Stimulated activated CD4-positive, alpha-beta T cell treated with anti-CD3 and anti-CD28 coated beads, Interleukin-4, amount 100 ng/mL, for 4 hours (primary cell): ENCODE measurements at regions not wholly inside any gene's neighbourhood (a gene's known extent, or its start where the extent isn't known, plus 50 kb on each side); places are given as distances from the start of the nearest gene placed in this dataset.

ENCODE experiments used
- DNase-seq, 2 experiments: peaks; one replicate each; pipeline ENCODE4 v3.0.0-alpha.2; 2020

DNA sequence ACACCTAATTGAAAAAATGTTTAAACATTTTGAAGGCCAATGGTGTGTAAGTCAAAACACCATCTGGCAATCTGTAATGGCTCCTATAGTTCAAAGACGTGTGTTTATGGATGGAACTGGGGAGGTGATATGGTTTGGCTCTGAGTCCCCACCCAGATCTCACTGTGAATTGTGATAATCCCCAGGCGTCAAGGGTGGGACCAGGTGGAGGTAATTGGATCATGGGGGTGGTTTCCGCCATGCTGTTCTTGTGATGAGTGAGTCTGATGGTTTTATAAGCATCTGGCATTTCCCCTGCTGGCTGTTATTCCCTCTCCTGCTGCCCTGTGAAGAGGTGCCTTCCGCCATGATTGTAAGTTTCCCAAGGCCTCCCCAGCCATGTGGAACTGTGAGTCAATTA is 52.2 kb downstream of the ADRA2C start:
- no peak for DNase-seq

DNA sequence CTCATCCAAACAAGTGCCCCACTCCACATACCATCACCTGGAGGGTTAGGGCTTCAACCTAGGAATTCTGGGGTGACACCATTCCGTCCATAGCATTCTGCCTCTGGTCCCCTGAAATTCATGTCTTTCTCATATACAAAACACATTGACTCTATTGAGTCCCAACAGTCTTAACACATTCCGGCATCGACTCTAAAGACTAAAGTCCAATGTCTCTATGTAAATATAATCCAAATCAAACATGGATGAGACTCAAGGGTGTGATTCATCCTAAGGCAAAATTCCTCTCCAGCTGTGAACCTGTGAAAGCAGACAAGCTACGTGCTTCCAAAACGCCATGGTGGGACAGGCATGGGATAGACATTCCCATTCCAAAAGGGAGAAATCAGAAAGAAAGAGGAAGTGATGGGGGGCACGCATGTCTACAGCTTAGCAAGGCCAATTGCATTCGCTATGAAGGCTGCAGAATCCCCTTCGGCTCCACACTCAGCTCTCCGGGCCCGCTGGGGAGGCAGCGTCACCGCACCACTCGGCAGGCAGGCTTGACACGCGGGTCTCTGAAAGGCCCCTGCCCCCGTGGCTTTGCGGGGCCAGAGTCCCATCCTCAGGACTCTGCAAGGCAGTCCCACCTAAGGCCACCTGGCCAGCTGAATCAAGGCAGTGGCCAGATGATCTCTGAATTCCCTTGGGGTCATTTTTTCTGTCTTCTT is 53.2 kb downstream of the ADRA2C start:
- no peak for DNase-seq

DNA sequence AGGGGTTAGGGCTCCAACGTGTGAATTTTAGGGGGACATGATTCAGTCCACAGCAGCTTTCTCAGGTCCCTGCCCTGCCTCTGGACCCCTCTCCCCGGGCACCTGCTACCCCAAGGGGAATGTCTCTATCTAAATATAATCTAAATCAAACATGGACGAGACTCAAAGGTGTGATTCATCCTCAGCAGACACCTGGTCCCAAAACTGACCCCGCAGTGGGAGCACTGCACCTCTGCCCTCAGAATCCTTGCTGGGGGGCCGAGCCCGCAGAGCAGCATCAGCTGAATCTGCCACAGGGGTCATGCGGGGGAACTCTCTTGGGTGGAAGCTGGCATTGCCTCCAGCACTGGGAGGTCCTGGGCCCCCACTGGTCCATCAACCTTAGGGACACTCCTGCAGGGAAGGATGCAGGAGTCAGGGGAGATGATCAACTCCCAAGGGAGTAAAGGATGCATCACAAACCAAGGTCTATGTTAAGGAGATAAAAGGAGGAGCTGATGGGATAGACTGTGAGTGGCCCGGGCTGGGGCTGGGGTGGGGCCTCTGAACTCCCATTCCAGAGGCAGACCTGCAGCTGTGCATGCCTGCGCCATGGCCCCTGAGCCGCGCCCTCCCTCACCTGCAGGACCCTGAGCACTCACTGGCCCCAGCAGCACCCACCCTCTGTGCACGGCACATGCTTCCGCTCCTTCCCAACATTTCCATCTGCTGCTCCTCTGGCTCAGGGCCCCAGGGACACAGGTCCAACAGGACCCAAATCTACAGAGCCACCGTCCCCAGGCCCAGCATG is 54.0 kb downstream of the ADRA2C start:
- DNase-seq = no peak

DNA sequence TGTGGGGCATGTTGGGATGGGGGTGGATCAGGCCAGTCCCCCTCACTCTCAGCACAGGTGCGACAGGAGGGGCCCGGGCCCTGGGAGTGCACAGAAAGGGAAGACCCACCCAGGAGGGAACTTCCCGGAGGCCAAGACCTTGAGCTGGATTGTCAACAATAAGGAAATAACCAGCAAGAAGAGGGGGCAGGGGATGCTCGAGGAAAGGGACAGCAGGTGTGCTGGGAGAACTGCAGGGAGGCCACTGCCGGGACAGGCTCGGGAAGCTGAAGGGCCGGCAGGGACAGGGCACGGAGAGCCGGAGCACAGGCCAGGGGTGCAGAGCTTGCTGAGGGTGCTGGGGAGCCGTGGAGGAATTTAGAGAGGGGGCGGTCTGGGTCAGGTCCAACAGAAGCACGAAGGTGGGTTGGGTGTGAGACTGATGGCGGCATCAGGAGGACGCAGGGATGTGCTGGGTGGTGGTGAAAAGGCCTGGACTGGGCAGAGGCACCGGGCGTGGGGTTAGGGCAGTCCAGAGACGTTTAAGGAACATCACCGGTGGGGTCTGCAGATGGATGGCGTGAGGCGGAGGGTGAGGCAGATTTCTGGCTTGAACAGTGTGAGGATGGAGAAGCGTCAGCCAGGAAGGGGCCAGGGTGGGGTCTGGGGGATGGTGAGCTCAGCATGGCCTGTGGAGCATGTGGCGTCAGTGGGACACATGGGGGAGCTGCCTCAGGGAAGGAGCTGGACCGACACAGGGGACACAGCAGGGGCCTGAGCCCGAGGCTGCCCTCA is 54.8 kb downstream of the ADRA2C start:
- no peak for DNase-seq

DNA sequence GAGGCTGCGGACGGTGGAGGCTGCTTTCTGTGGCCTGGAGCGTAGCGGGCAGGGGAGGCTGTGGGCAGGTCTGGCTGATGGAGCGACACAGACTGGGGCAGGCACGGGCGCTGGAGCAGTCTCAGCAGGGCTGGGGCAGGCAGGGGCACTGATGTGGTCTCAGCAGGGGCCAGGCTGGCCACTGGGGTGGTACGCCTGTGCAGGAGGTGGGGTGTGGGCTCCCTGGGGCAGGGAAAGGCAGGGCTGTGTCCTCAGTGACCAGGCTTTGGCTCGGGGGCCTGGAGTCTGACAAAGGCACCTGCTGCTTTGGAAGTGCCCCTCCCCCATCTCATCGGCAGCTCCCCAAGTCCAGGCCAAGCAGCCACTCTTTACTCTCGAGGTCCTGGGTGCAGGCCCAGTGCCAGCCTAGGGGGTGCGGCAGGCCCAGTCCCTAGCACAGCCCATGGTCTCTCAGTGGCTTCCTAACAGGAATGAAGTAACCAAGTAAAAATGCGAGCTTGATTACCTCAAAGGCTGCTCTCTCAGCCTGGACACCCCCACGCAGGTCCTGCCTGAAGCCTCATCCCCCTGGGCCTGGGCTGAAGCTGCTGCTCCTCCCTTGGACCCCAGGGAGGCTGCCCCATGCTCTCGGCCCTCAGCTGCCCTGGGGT is 55.5 kb downstream of the ADRA2C start:
- no peak for DNase-seq

DNA sequence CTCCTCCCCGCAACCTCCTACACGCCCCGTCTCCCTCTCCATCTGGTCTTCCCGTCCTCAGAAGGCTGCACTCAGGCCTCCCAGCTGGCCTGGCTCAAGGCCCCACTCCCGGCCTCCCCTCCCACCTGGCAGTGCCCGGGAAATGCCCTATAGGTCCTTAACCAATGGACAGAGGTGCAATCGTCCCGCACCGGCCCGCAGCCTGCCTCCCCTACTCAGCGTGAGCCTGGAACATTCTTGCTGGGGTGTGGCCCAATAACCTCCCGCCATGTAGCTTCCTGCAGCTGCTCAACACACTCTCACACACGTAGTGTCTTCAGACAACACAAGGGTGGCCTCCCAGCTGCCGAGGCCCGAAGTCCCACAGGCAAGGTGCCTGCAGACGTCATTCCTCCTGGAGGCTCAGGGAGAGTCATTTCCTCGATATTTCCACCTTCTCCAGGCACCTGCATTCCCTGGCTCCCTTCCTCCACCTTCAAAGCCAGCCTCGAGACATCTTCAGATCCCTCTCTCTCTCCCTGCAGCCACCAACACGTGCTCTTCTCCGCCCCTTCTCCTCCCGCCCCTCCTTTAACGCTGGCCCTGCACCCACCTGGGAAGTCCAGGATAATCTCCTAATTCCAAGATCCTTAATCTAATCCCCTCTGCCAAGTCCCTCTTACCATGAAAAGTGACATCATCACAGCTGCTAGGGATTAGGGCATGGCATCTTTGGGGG is 56.2 kb downstream of the ADRA2C start:
- no peak for DNase-seq

DNA sequence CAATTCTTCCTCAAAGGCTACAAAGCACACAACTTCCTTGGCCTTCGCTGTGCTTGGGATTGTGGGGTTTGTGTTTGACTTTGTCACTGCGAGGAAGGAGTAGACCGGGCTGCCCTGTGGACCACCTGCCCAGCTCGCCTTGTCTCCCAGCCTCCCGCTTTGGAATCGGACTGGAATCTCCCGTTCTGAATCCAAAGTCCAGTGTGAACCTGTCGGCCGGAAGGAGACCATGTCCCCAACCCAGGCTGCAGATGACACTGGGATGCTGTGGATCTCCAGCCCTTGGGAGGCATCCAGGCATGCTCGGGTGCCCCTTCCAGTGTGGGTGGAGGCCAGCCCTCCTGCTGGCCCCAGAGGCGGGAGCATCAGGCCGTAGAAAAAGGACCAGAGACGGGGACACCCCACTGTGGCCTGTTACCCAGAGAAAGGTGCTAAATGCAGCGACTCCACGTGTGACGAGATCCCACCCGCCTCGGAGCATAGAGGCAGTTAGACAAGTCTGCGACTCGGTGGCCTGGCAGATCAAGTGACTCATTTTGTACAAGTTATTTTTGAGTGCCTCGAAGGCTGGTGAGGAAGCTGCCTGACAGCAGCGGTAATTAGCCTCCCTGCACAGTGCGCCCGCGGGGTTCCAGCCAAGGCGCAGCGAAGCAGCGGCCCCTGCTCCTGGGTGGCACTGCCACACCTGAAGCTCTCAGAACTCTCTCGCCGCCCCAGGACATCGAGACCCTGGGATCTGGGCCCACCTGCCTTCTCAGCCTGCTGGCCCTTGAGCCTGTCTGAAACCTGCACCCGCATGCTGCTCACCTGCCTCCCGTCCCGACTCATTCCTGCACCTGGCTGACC is 57.5 kb downstream of the ADRA2C start:
- no peak for DNase-seq

DNA sequence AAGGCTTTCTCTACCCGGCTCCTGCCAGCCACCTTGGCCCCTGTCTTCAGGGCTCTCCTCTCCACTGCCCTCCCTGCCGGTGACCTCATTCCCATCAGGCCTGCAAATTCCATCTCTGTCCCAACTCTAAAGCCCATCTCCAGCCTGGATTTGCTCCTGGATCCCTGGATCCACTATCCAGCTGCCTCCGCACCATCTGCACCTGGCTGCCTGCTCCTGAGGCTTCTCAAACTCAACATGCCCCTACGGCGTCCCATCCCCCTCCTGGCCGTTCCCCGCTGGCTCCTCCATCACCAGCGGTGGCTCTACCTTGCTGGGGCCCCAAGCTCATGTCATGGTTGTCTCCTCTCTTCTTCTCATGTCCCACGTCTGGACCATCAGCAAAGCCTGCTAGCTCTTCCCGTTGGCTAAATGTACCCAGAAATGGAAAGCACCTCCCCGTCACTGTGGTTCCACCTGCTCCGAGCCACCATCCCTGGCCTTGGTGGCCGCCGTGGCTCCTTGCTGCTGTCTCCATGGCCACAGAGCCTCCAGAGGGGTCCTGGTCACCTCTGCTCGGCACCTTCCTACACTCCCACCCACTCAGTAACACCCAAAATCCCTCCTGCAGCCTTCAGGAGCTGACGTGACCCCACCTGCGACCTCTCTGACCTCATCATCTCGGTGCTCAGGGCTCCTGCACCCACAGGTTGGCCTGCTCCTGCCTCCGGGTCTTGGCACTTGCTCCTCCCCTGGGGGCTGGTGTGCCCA is 58.5 kb downstream of the ADRA2C start:
- no peak for DNase-seq

DNA sequence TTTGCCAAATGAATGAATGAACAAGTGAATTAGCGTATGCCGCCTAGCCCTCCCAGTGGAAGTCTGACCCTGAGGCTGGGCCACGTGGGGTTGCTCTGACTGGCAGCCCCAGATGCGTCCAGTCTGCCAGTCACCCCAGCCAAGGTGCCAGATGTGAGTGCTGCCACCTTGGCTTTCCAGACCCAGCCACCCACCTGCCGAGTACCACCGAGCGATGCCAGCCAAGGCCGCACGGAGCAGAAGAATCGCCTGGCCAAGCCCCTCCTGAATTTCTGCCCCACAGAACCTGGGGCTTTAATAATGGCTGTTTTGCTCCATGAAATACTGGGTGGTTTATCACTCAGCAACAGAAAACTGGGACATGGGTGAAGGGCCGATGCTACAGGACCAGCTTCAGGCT is 59.3 kb downstream of the ADRA2C start:
- DNase-seq = no peak

DNA sequence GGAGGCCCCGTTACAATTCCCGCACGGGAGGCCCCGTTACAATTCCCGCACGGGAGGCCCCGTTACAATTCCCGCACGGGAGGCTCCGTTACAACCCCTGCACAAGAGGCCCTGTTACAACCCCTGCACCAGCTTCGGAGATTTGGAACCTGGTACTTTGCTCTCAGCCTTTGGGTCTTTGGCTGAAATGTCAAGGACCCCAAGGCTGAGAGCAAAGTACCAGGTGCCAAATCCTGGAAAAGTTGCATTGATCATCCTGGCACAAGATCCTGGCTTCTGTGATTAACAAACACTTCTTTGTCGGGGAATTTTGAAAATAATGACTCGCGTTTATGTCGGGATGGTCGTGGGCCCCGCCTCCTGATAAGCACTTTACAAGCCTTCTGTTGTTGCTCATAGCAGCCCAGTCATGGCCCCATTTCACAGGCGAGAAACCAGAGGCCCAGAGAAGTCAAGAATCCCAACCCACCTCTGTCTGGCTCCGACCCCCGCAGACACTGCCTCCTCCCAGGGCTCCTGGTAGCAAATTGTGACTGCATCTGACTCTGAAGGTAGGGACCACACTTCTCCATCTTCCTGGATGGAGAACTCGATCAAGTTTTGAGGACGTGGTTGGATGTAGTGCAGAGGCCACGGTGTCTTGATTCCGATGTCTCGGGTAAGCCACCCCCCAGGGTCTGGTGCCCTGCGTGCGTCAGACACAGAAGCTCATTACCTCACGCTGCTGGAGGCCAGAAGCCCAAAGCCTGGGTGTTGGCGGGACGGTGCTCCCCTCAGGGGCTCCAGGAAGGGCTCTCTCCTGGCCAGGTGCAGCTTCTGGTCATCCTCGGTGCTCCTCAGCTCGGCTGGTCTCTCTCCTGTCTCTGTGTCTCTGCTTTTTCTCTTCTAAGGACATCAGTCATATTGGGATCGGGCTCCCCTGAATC is 60.3 kb downstream of the ADRA2C start:
- no peak for DNase-seq

DNA sequence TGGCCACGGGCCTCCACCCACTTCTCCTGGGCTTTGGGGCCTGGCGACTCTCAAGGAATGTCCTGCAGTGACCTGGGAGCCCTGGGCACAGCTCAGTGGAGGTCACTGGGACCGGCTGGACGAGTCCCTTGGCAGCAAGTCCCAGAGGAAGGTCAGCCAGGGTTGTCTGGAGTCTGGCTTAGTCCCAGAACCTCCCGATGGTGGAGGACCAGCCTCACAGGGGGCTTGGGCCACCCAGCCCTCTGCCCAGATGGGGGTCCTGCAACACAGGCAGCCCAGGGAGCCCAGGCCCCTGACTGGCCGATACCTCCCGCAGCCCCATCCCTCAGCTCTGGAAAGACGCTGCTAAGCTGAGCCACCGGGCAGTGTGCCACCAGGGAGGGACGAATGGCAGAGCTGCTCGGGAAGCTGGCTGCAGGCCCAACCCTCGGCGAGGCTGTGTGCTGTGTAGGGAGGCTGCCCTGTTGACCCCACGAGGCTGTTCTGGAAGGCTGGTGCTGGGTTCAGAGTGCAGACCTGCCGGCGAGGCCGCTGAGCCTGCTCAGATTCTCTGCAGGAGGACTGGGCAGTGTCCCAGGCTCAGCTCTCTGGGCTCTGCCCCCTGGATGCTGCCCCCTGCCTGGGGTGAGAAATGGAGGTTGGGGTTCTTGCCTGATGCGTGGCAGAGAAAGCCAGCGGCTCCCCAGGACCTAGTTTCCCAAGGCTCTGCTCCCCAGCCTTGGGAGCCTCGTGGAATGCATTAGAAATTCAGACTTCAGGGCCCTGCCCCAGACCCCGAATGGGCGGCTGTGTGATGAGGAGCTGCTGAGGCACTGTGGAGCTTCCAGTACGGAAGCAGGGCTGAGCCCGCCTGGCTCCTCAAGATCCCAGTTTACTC is 61.7 kb downstream of the ADRA2C start:
- DNase-seq = no peak

DNA sequence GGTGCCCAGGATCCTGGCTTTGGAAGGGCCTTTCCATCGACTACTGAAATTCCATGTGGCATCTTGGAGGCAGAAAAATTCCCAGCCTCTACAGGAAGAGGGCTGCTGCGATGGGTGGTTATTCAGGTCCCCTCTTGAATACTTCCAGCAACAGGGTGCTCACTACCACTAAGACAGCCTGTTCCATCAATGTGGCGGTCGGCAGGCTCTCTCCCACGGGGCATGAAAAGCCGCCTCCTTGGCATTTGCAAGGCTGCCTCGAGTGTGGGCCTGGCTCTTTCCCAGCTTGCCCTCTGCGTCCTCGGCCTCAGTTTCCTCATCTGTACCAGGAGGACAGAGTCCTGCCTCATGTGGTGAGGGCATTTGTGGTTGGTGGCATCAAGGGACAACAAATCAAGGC is 62.4 kb downstream of the ADRA2C start:
- DNase-seq = no peak

DNA sequence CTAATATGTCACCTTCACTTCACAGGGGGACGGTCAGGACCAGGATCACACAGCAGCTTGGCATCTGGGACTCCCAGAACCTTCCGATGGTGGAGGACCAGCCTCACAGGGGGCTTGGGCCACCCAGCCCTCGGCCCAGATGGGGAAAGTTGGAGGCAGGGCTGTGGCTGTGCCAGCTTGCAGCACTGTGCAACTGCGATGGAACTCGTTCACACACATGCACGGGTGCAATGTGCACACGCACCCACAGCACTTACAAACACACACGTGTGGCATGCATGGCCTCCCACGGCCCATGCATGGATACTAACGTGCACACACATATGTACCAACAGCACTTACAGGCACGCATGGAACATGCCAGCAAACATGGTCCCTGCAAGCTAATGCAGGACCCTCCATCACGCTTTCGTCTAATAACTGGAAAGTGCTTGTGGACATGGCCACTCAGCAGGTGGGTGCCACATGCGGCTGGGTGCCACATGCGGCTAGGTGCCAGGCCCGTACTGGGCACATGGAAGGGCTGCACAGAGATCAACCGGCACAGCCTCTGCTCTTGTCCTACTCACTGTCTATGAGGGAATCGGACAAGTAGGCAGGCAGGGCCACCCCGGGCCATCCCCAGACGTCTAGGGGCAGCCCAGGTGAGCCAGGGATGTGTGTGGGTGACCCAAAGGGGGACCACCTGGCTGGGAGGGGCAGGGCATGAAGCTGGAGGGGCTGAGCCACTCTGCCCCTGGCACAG is 63.2 kb downstream of the ADRA2C start:
- no peak for DNase-seq

DNA sequence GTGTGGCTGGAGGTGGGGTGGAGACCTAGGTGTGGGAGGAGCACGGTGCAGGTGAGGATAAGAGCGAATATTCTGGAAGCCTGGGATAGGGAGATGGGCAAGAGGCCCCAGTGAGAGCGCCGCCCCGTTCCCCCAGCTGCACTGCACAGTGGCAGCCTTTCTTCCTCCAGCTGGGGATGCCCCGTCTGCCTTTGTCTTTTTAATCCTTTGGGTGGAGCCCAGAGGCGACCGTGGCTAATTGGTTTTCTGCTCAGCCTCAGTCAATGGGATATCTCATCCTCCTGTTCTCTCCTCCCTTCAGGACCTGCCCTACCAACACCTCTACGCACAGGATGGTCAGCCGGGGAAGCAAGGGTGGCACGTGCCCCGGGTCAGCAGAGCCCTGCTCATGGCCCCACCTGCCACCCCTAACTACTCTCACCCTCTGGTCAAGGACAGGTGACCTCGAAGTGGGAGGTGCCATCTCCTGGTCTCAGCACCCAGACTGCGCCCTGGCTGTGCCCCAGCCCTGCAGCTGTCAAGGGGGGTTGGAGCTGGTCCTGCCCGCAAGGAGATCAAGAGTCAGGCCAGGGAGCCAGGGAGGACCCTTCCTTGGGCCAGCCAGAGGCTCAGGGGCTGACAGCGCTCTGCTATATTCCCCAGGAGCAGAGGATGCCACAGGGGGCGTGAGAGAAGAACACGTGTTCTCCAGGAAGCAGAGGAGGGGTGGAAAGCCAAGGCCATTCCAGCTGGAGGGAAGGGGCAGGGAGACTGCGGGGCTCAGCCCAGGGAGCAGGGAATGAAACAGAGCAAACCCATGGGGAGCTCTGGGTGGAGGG is 64.0 kb downstream of the ADRA2C start:
- DNase-seq = no peak

DNA sequence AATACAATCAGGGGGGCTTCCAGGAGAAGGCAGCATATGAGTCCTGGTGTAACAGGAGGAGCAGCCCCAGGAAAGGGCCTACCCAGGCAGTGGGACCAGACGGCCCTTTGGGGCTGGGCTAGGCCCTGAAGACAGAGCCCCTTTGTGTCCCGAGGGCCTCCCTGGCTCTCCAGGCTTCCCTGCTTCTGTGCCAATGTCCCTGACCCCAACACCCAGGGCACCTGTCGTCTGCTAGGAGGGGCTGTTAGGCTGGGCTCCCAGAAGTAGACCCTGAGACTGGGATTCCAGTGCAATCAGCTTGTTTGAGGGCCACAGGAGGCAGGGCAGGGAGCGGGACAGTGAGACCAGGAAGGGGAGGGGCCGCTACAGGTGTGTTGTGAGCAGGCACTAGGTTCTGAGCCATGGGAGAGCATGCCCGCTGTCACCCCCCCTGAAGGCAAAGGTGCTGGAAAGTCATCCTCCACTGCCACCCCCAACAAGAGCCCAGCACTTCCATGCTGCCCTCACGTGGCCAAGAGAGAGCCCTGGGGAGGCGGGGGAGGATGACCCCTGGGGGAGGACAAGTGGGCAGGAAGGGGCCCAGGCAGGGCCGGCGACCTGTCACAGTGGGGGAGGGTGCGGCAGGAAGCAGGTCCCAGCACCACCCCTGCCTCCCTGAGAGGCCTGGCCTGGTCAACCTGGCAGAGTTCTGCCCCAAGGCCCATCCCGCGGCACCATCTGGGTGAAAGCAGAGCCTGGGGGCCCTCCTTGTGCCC is 64.8 kb downstream of the ADRA2C start:
- DNase-seq = no peak

DNA sequence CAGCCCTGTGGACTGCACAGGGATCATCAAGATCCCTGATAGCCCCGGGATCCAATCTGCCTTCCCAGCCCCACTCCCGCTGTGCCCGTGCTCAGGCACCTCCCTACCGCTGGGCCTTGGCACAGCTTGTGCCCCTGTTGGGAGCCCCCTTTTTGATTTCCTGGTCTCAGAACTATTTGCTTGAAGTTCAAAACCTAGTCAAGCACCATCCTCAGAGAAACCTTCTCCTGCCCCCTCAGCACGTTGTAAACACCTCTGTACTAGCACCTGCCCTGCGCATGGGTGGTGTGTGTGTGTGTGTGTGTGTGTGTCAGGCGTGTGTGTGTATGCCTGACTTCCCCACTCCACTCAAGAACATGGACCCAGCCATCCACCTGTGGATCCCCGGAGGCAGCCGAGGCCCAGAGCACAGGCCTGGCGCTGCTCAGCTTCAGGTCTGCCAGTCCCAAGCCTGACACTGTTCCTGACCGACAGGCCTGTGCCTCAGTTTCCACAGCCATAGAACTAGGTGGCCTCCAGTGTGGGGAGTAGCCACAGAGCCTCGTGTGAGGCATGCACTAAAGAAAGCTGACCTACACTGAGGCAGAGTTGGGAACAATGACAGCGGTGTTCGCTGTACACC is 65.5 kb downstream of the ADRA2C start:
- DNase-seq = no peak
